Activated CD4-positive, alpha-beta memory T cell treated with anti-CD3 and anti-CD28 coated beads for 36 hours (primary cell): ENCODE measurements at regions not wholly inside any gene's neighbourhood (a gene's known extent, or its start where the extent isn't known, plus 50 kb on each side); places are given as distances from the start of the nearest gene placed in this dataset.

Experiments
- CTCF ChIA-PET: fragments of 350-600 bp; sonication (Branson Sonifier 250); formaldehyde crosslinking; loops from one replicate; lab custom pipeline; 2021; ENCODE audit warnings: antibody characterized with exemption, inconsistent platforms; lab: Charles Lee
- POLR2A ChIA-PET: fragments of 350-600 bp; sonication (Branson Sonifier 250); formaldehyde crosslinking; loops from one replicate; lab custom pipeline; 2021; ENCODE audit warnings: antibody characterized with exemption; lab: Charles Lee
- DNase-seq: peaks from one replicate; pipeline ENCODE4 v3.0.0-alpha.2; 2020
- H3K27ac Mint-ChIP-seq: one replicate; pipeline ENCODE4 v1.8.0; 2021; ENCODE audit warnings: mixed read lengths
- H3K27me3 Mint-ChIP-seq: one replicate; pipeline ENCODE4 v1.8.0; 2021; ENCODE audit warnings: mixed read lengths
- H3K36me3 Mint-ChIP-seq: one replicate; pipeline ENCODE4 v1.8.0; 2021; ENCODE audit warnings: mixed read lengths
- H3K4me1 Mint-ChIP-seq: one replicate; pipeline ENCODE4 v1.8.0; 2021; ENCODE audit warnings: low read depth, mixed read lengths
- H3K4me3 Mint-ChIP-seq: one replicate; pipeline ENCODE4 v1.8.0; 2021; ENCODE audit warnings: mild to moderate bottlenecking, mixed read lengths
- H3K9me3 Mint-ChIP-seq: one replicate; pipeline ENCODE4 v1.8.0; 2021; ENCODE audit warnings: mixed read lengths
- intact Hi-C: fragments of 100-400 bp; cut with micrococcal nuclease; formaldehyde crosslinking; loops from one replicate; pipeline ENCODE4 v1.15.1; 2023

GRCh38 chr10:128221807-128222206 lies 95.6 kb upstream of the MKI67 start:
- Mint-ChIP-seq H3K27me3 (peaks cover 18% of the 10 kb centered on the region), H3K4me3 (no peak overlapping the region), H3K36me3 (no peaks in the 10 kb centered on the region), H3K27ac (no peak overlapping the region), H3K9me3 (no peaks in the 10 kb centered on the region), H3K4me1 (peaks cover 4% of the 10 kb centered on the region)
- intact Hi-C loops = no loop called here
- DNase-seq = no peak
- POLR2A ChIA-PET = interaction anchor here (0.6 kb wide), 1 partner anchor 10 kb away, joined by 4 read pairs; no protein-coding TSS in a partner anchor
- CTCF ChIA-PET = interaction anchor here (0.5 to 2.6 kb wide), 2 partner anchors 9 to 526 kb away, joined by 3 to 11 read pairs; no protein-coding TSS in a partner anchor

- H3K9me3 Mint-ChIP-seq = no peaks in the 10 kb centered on the region
- intact Hi-C loops = no loop called here
- no peak overlapping the region for H3K27ac Mint-ChIP-seq
- CTCF ChIA-PET = interaction anchor here (0.6 to 2.6 kb wide), 2 partner anchors 10 to 44 kb away, joined by 3 to 11 read pairs; no protein-coding TSS in a partner anchor
- peaks cover 19% of the 10 kb centered on the region for H3K27me3 Mint-ChIP-seq
- POLR2A ChIA-PET = no interaction called here
- H3K36me3 Mint-ChIP-seq = no peaks in the 10 kb centered on the region
- H3K4me3 Mint-ChIP-seq = no peak overlapping the region
- H3K4me1 Mint-ChIP-seq = peaks cover 4% of the 10 kb centered on the region
- no peak for DNase-seq
These were observed 96.2 kb upstream of the MKI67 start for GRCh38 chr10:128222332-128222849.

GRCh38 chr10:128230401-128230800 lies 104.2 kb upstream of the MKI67 start:
- H3K27ac Mint-ChIP-seq = no peak overlapping the region
- H3K9me3 Mint-ChIP-seq = peaks cover 15% of the 10 kb centered on the region
- H3K27me3 Mint-ChIP-seq = peaks cover 11% of the 10 kb centered on the region
- H3K36me3 Mint-ChIP-seq = peaks cover 20% of the 10 kb centered on the region
- POLR2A ChIA-PET = no interaction called here
- CTCF ChIA-PET = interaction anchor here (0.9 kb wide), 1 partner anchor 18 kb away, joined by 3 read pairs; no protein-coding TSS in a partner anchor
- DNase-seq = no peak
- no peaks in the 10 kb centered on the region for H3K4me1 Mint-ChIP-seq
- no peak overlapping the region for H3K4me3 Mint-ChIP-seq
- intact Hi-C loops = no loop called here

GRCh38 chr10:128233422-128233821 lies 107.2 kb upstream of the MKI67 start:
- Mint-ChIP-seq H3K4me1 (no peaks in the 10 kb centered on the region), H3K36me3 (peaks cover 20% of the 10 kb centered on the region), H3K4me3 (no peak overlapping the region), H3K27ac (no peak overlapping the region), H3K9me3 (peaks cover 15% of the 10 kb centered on the region), H3K27me3 (peaks cover 1% of the 10 kb centered on the region)
- no peak for DNase-seq
- ChIA-PET POLR2A (no interaction called here), CTCF (no interaction called here)
- intact Hi-C loops = no loop called here

GRCh38 chr10:128237710-128238109 lies 111.5 kb upstream of the MKI67 start:
- no peak for DNase-seq
- Mint-ChIP-seq H3K36me3 (peaks cover 16% of the 10 kb centered on the region), H3K27ac (no peak overlapping the region), H3K4me3 (no peak overlapping the region), H3K27me3 (no peaks in the 10 kb centered on the region), H3K9me3 (peaks cover 15% of the 10 kb centered on the region), H3K4me1 (no peaks in the 10 kb centered on the region)
- ChIA-PET POLR2A (no interaction called here), CTCF (no interaction called here)
- intact Hi-C loops = no loop called here

GRCh38 chr10:128241023-128241422 lies 114.8 kb upstream of the MKI67 start:
- POLR2A ChIA-PET = no interaction called here
- no peak for DNase-seq
- H3K4me3 Mint-ChIP-seq = no peak overlapping the region
- CTCF ChIA-PET = no interaction called here
- intact Hi-C loops = no loop called here
- H3K4me1 Mint-ChIP-seq = no peaks in the 10 kb centered on the region
- H3K36me3 Mint-ChIP-seq = no peaks in the 10 kb centered on the region
- H3K27me3 Mint-ChIP-seq = peaks cover 2% of the 10 kb centered on the region
- no peak overlapping the region for H3K27ac Mint-ChIP-seq
- H3K9me3 Mint-ChIP-seq = no peaks in the 10 kb centered on the region

GRCh38 chr10:128242641-128243040 lies 116.4 kb upstream of the MKI67 start:
- H3K4me3 Mint-ChIP-seq = no peak overlapping the region
- H3K4me1 Mint-ChIP-seq = no peaks in the 10 kb centered on the region
- no peak overlapping the region for H3K27ac Mint-ChIP-seq
- no peaks in the 10 kb centered on the region for H3K36me3 Mint-ChIP-seq
- intact Hi-C loops = no loop called here
- ChIA-PET CTCF (interaction anchor here (1.1 kb wide), 2 partner anchors 31 to 117 kb away, joined by 3 to 4 read pairs; no protein-coding TSS in a partner anchor), POLR2A (no interaction called here)
- H3K27me3 Mint-ChIP-seq = peaks cover 2% of the 10 kb centered on the region
- no peak for DNase-seq
- H3K9me3 Mint-ChIP-seq = no peaks in the 10 kb centered on the region

GRCh38 chr10:128245026-128245425 lies 118.8 kb upstream of the MKI67 start:
- DNase-seq = no peak
- H3K4me3 Mint-ChIP-seq = no peak overlapping the region
- POLR2A ChIA-PET = no interaction called here
- H3K4me1 Mint-ChIP-seq = no peaks in the 10 kb centered on the region
- intact Hi-C loops = no loop called here
- H3K9me3 Mint-ChIP-seq = no peaks in the 10 kb centered on the region
- H3K27ac Mint-ChIP-seq = no peak overlapping the region
- peaks cover 2% of the 10 kb centered on the region for H3K27me3 Mint-ChIP-seq
- no peaks in the 10 kb centered on the region for H3K36me3 Mint-ChIP-seq
- CTCF ChIA-PET = no interaction called here

GRCh38 chr10:128247576-128247975 lies 121.4 kb upstream of the MKI67 start:
- no peak overlapping the region for H3K27ac Mint-ChIP-seq
- DNase-seq = no peak
- intact Hi-C loops = no loop called here
- no peaks in the 10 kb centered on the region for H3K4me1 Mint-ChIP-seq
- H3K36me3 Mint-ChIP-seq = no peaks in the 10 kb centered on the region
- no peaks in the 10 kb centered on the region for H3K9me3 Mint-ChIP-seq
- H3K27me3 Mint-ChIP-seq = peaks cover 2% of the 10 kb centered on the region
- CTCF ChIA-PET = no interaction called here
- H3K4me3 Mint-ChIP-seq = no peak overlapping the region
- POLR2A ChIA-PET = no interaction called here

- DNase-seq = no peak
- ChIA-PET CTCF (interaction anchor here (1.7 kb wide), 1 partner anchor 10 kb away, joined by 5 read pairs; no protein-coding TSS in a partner anchor), POLR2A (no interaction called here)
- Mint-ChIP-seq H3K27me3 (peaks cover 6% of the 10 kb centered on the region), H3K4me3 (no peak overlapping the region), H3K36me3 (no peaks in the 10 kb centered on the region), H3K9me3 (no peaks in the 10 kb centered on the region), H3K27ac (no peak overlapping the region), H3K4me1 (no peaks in the 10 kb centered on the region)
- intact Hi-C loops = no loop called here
These were observed 128.3 kb upstream of the MKI67 start for GRCh38 chr10:128254476-128254875.

- no peaks in the 10 kb centered on the region for H3K4me1 Mint-ChIP-seq
- DNase-seq = no peak
- no peaks in the 10 kb centered on the region for H3K9me3 Mint-ChIP-seq
- intact Hi-C loops = no loop called here
- peaks cover 6% of the 10 kb centered on the region for H3K27me3 Mint-ChIP-seq
- ChIA-PET POLR2A (no interaction called here), CTCF (no interaction called here)
- H3K36me3 Mint-ChIP-seq = no peaks in the 10 kb centered on the region
- H3K4me3 Mint-ChIP-seq = no peak overlapping the region
- no peak overlapping the region for H3K27ac Mint-ChIP-seq
These were observed 131.2 kb upstream of the MKI67 start for GRCh38 chr10:128257428-128257827.

- POLR2A ChIA-PET = no interaction called here
- intact Hi-C loops = no loop called here
- no peak overlapping the region for H3K27ac Mint-ChIP-seq
- no peak for DNase-seq
- CTCF ChIA-PET = no interaction called here
- H3K4me1 Mint-ChIP-seq = no peaks in the 10 kb centered on the region
- peaks cover 10% of the 10 kb centered on the region for H3K27me3 Mint-ChIP-seq
- H3K9me3 Mint-ChIP-seq = no peaks in the 10 kb centered on the region
- H3K4me3 Mint-ChIP-seq = no peak overlapping the region
- H3K36me3 Mint-ChIP-seq = no peaks in the 10 kb centered on the region
These were observed 132.3 kb upstream of the MKI67 start for GRCh38 chr10:128258421-128258976.
